Esophagus squamous epithelium (tissue), 4 donors: ENCODE measurements at regions not wholly inside any gene's neighbourhood (a gene's known extent, or its start where the extent isn't known, plus 50 kb on each side); places are given as distances from the start of the nearest gene placed in this dataset.

Experiments used
- POLR2A ChIP-seq, 4 donors: fragments of 450-650 bp; IDR thresholded peaks; one replicate each; pipeline ENCODE4 v1.6.1; 2017; ENCODE audit warnings: antibody characterized with exemption in 4 of 4, mild to moderate bottlenecking in 4 of 4, moderate library complexity in 3 of 4
- TF ChIP-seq, protein P1 (sequence below), 6 experiments: fragments of 450-650 bp in 4 of 6; fragments of 200-600 bp in 2 of 6; sonication (generic) in 2 of 6; IDR thresholded peaks; one replicate each; pipeline ENCODE4 v1.5.1; 2016 to 2019; ENCODE audit warnings: antibody characterized with exemption in 6 of 6, mild to moderate bottlenecking in 4 of 6, moderate library complexity in 4 of 6

DNA sequence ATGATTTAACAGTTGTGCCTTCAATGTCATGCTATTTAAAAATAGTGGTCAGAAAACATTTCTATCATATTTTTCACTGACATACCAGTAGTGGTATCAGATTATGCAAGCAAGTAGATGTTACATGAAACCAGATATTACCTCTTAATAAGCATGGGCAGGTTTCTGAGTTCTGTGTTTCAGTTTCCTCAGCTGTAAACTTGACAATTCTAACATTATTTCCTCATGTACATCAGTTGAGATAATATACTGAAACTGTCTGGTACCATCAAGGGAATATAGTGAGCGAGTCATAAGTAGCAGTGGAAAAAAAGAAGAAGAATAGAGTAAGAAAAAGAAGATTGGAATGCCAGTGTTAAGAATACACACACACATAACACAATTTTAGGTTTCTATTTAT lies 477.9 kb upstream of the MANEA start:
- no peak for TF ChIP-seq POLR2A (IDR thresholded peaks at IDR 0.05)
- TF ChIP-seq, protein P1, sequence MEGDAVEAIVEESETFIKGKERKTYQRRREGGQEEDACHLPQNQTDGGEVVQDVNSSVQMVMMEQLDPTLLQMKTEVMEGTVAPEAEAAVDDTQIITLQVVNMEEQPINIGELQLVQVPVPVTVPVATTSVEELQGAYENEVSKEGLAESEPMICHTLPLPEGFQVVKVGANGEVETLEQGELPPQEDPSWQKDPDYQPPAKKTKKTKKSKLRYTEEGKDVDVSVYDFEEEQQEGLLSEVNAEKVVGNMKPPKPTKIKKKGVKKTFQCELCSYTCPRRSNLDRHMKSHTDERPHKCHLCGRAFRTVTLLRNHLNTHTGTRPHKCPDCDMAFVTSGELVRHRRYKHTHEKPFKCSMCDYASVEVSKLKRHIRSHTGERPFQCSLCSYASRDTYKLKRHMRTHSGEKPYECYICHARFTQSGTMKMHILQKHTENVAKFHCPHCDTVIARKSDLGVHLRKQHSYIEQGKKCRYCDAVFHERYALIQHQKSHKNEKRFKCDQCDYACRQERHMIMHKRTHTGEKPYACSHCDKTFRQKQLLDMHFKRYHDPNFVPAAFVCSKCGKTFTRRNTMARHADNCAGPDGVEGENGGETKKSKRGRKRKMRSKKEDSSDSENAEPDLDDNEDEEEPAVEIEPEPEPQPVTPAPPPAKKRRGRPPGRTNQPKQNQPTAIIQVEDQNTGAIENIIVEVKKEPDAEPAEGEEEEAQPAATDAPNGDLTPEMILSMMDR (IDR thresholded peaks at IDR 0.05): no peak
